ENCODE measurements at regions not wholly inside any gene's neighbourhood (a gene's known extent, or its start where the extent isn't known, plus 50 kb on each side); places are given as distances from the start of the nearest gene placed in this dataset.

DNA sequence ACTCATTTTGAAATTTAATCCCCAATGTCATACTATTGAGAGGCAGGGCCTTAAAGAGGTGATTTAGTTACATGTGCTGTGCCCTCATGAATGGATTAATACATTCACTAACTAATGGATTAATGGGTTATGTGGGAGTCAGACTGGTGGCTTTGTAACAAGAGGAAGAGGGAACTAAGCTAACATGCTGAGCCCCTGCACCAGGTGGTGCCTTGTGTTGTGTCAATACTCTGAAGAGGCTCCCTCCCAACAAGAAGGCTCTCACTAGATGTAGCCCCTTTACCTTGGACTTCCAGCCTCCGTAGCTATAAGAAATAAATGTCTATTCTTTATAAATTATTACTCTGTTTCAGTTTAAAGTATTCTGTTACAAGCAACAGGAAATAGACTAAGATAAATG is 411.9 kb upstream of the EMCN start:
- TF ChIP-seq, protein P1, sequence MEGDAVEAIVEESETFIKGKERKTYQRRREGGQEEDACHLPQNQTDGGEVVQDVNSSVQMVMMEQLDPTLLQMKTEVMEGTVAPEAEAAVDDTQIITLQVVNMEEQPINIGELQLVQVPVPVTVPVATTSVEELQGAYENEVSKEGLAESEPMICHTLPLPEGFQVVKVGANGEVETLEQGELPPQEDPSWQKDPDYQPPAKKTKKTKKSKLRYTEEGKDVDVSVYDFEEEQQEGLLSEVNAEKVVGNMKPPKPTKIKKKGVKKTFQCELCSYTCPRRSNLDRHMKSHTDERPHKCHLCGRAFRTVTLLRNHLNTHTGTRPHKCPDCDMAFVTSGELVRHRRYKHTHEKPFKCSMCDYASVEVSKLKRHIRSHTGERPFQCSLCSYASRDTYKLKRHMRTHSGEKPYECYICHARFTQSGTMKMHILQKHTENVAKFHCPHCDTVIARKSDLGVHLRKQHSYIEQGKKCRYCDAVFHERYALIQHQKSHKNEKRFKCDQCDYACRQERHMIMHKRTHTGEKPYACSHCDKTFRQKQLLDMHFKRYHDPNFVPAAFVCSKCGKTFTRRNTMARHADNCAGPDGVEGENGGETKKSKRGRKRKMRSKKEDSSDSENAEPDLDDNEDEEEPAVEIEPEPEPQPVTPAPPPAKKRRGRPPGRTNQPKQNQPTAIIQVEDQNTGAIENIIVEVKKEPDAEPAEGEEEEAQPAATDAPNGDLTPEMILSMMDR (IDR thresholded peaks at IDR 0.05; ENCODE audit: low read depth, low read length): no peak
- TF ChIP-seq EZH2phosphoT487 (IDR thresholded peaks at IDR 0.05; ENCODE audit: low read depth): no peak
